DMS79 treated with DMSO at 0.1 percent for 48 hours (cell line): ENCODE measurements at regions not wholly inside any gene's neighbourhood (a gene's known extent, or its start where the extent isn't known, plus 50 kb on each side); places are given as distances from the start of the nearest gene placed in this dataset.
"Not testable (repeated sequence)": the region's sequence is repeated elsewhere in the genome, so short reads cannot be mapped to it uniquely, and the experiment has no call there.

Experiments
- DNase-seq: peaks from one replicate; lab custom pipeline; 2025; lab: John Stamatoyannopoulos, UW

- DNase-seq, result no peak
Observed at GRCh38 chr10:108346066-108346465, 1181.6 kb upstream of the SORCS1 start.

- no peak for DNase-seq
Observed at GRCh38 chr10:108338146-108338545, 1173.6 kb upstream of the SORCS1 start.

- no peak for DNase-seq
Observed at GRCh38 chr10:108336836-108337235, 1172.3 kb upstream of the SORCS1 start.

DNA sequence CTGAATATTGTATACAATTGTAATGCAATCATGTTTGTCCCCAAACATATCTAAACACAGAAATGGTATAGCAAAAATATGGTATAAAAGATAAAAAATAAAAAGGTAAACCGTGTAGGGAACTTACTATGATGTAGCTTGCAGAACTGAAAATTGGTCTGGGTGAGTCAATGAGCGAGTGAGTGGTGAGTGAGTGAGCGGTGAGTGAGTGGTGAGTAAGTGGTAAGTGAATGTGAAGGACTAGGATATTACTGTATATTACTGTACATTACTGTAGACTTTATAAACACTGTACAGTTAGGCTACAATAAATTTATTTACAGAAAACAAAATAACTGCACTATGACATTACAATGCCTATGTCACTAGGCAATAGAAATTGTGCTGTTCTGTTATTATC is 1163.2 kb upstream of the SORCS1 start:
- DNase-seq, result no peak

- DNase-seq, result no peak
Observed at GRCh38 chr10:108323274-108323798, 1158.8 kb upstream of the SORCS1 start.

- DNase-seq, result no peak
Observed at GRCh38 chr10:108319434-108320222, 1155.1 kb upstream of the SORCS1 start.

- DNase-seq, result not testable (repeated sequence)
Observed at GRCh38 chr10:108315636-108316035, 1151.1 kb upstream of the SORCS1 start.

DNA sequence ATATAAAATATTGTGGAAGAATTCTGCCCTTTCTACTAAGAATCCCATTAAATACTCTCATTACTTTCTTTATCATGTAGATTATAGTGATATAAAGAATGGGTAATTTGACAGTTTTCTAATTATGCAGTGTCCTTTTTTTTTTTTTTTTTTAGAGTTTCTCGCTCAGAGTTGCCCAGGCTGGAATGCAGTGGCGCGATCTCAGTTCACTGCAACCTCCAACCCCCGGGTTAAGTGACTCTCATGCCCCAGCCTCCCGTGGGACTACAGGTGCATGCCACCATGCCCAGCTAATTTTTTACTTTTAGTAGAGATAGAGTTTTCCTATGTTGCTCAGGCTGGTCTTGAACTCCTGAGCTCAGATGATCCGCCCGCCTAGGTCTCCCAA is 1143.4 kb upstream of the SORCS1 start:
- DNase-seq, result no peak

DNA sequence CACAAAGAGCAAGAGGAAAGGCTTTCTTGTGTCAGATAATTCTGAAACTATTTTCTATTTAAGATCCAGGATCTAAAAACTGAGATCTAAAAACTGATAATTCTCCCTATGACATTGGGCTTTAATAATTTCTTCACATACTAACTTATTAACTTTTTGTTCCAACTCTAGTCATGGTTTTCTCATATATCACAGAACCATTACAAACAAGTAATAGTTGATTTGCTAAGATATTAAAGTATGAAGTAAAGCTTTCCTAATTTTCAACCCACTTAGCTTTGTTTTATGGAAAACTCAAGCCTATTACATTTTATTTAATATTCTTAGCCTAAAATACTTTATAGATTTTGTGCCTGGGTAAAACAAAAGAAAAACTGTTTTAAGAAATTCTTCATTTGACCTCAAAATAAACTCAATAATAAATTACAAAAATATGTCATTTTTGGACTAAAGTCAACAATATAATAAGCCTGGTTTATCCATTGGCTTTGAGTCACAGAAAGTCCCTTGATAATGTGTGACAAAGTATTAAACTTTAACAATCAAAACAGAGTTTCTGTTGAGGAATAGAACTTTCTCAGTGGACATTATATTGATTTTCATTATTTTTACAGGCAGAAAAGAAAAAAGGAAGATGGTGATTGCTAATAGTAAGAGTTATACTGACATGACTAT is 1142.9 kb upstream of the SORCS1 start:
- DNase-seq, result no peak

- DNase-seq, result no peak
Observed at GRCh38 chr10:108303149-108303548, 1138.6 kb upstream of the SORCS1 start.

DNA sequence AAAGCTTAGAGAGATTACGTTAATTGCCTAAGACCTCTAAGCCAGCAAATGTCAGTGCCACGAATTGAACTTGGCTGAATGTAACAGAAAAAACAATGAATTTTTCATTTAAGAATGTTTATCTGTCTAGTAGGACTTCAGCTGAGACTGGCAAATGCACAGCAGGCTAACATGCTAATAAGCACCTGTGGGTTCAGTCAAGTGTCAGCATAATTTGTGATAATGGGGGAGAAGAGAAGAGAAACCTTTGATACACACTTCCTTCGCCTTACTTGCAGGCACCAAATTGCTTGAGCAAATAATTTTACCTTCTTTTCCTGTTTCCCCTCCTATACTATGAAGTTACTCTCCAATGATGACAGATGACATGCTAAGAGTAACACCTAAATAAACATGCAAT is 1136.5 kb upstream of the SORCS1 start:
- DNase-seq, result no peak

GRCh38 chr10:108290823-108291222 is 1126.3 kb upstream of the SORCS1 start:
- DNase-seq, result no peak

DNA sequence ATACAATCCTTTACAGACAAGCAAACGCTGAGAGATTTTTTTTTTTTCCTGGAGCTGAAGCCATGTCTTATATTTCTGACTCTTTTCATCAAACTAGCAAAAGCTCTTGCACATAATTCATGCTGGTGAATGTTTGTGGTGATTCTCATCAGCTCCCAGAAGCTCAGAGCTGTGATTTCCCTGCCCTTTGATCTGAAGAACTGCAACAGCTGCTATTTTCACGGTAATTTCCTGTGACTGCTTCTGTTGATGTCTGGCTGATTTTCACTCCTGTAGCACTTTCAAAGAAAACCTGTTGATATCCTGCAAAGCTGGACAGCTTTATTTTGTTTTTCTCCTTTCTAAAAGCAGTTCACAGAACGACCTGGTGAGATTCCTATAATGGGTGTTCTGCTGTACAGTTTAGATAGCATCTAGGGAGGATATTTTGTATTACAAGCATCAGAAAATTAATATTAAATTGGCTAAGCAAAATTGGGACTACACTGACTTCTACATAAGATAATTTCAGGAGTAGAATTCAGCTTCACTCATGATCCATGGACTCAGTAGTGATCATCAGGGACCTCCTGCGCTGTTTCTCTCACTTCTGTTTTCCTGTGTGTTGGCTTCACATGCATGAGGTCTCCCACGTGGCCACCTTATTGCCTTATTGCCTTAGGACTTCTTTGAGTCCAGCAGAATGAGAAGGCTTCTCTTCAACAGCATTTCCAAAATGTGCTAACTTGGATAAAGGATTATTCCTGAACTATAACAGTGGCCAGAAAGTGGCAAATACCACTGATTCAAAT is 1111.6 kb upstream of the SORCS1 start:
- no peak for DNase-seq

DNA sequence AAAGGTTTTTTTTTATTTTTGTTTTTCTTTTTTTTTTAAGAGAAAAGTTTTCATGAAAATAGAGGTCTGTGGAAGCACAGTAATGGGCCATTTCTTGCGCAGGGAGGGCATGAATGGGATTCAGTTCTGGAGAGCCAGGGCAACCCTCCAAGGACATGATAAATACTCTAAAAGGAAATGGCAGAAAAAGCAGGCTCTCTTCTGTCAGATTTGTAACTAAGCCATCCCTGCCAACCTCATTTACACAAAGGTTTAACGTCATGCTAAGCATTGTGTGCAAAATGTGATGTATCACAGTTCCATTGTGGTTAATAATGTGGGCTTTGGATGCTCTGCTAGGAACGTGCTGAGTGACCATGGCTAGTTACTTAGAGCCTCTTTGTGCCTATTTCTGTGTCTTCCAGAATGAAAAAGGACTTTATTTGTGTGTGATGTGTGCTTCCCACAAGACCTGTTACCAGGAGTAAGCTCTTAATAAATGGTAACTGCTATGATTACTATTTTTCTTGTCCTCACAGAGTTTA is 1095.9 kb upstream of the SORCS1 start:
- DNase-seq, result no peak

GRCh38 chr10:108254089-108254488 is 1089.6 kb upstream of the SORCS1 start:
- DNase-seq, result no peak

GRCh38 chr10:108252771-108253170 is 1088.3 kb upstream of the SORCS1 start:
- no peak for DNase-seq

GRCh38 chr10:108250936-108251620 is 1086.6 kb upstream of the SORCS1 start:
- no peak for DNase-seq

GRCh38 chr10:108249940-108250339 is 1085.4 kb upstream of the SORCS1 start:
- DNase-seq, result no peak

DNA sequence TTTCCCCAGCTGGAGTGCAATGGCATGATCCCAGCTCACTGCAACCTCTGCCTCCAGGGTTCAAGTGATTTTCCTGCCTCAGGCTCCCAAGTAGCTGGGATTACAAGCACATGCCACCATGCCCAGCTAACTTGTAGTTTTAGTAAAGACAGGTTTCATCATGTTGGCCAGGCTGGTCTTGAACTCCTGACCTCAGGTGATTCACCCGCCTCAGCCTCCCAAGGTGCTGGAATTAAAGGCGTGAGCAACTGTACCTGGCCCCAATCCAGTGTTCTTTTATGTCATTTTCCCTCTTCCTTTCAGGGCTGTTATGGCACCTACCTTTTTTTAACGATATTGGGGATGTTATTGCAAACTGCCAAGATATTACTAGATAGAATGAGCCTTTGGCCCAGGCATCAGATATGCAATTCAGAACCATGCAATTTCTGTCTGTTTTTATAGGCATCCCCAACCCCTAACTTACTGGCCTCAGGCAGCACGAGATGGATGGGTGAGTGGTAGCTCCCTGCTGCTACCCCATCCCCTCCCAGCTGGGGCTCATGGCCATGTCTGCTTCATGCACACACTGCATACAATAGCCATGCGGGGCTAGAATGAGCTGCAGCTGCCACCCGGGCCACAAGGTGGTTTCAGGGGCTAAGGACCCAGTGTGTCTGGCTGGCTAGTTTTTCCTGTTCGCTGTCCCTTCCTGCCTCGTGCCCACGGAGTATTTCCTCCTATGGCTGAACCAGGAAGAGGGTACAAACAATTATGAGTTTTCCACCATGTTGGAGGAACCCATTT is 1080.1 kb upstream of the SORCS1 start:
- DNase-seq, result no peak

GRCh38 chr10:108241166-108241565 is 1076.7 kb upstream of the SORCS1 start:
- DNase-seq, result no peak

GRCh38 chr10:108238261-108238660 is 1073.8 kb upstream of the SORCS1 start:
- DNase-seq, result no peak
